Jurkat, Clone E6-1 (cell line): ENCODE measurements at regions not wholly inside any gene's neighbourhood (a gene's known extent, or its start where the extent isn't known, plus 50 kb on each side); places are given as distances from the start of the nearest gene placed in this dataset.

Source experiments
- DNase-seq: peaks from one replicate; pipeline ENCODE4 v3.0.0-alpha.2; 2011; ENCODE audit warnings: low read depth, low spot score
- H3K4me3 ChIP-seq: 2 replicates; pipeline ENCODE4 v1.5.1; 2011; ENCODE audit warnings: mild to moderate bottlenecking, low read length, control low read depth, moderate library complexity

GRCh38 chrX:14476205-14476604, 53.1 kb upstream of the GLRA2 start:
- DNase-seq = no peak
- no peak overlapping the region for H3K4me3 ChIP-seq

- no peak for DNase-seq
- H3K4me3 ChIP-seq = no peak overlapping the region
Observed at GRCh38 chrX:14449773-14450172, 79.6 kb upstream of the GLRA2 start.

GRCh38 chrX:14448406-14448805, 80.9 kb upstream of the GLRA2 start:
- no peak for DNase-seq
- no peak overlapping the region for H3K4me3 ChIP-seq

GRCh38 chrX:14440106-14440505, 89.2 kb upstream of the GLRA2 start:
- DNase-seq = no peak
- no peak overlapping the region for H3K4me3 ChIP-seq

GRCh38 chrX:14427614-14428013, 101.7 kb upstream of the GLRA2 start:
- H3K4me3 ChIP-seq = no peak overlapping the region
- DNase-seq = no peak

GRCh38 chrX:14420841-14421240, 108.5 kb upstream of the GLRA2 start:
- no peak for DNase-seq
- H3K4me3 ChIP-seq = no peak overlapping the region

GRCh38 chrX:14412686-14413085, 116.7 kb upstream of the GLRA2 start:
- DNase-seq = no peak
- no peak overlapping the region for H3K4me3 ChIP-seq

- no peak overlapping the region for H3K4me3 ChIP-seq
- DNase-seq = no peak
Observed at GRCh38 chrX:14411326-14411725, 118.0 kb upstream of the GLRA2 start.

- no peak overlapping the region for H3K4me3 ChIP-seq
- DNase-seq = no peak
Observed at GRCh38 chrX:14409341-14409740, 120.0 kb upstream of the GLRA2 start.

GRCh38 chrX:14406225-14406624, 123.1 kb upstream of the GLRA2 start:
- no peak for DNase-seq
- H3K4me3 ChIP-seq = no peak overlapping the region

GRCh38 chrX:14398725-14399124, 130.6 kb upstream of the GLRA2 start:
- DNase-seq = no peak
- no peak overlapping the region for H3K4me3 ChIP-seq

- no peak overlapping the region for H3K4me3 ChIP-seq
- no peak for DNase-seq
Observed at GRCh38 chrX:14389682-14390081, 139.7 kb upstream of the GLRA2 start.

GRCh38 chrX:14386981-14387380, 142.4 kb upstream of the GLRA2 start:
- DNase-seq = no peak
- H3K4me3 ChIP-seq = no peak overlapping the region

GRCh38 chrX:14380044-14380443, 149.3 kb upstream of the GLRA2 start:
- H3K4me3 ChIP-seq = no peak overlapping the region

GRCh38 chrX:14377427-14377826, 151.9 kb upstream of the GLRA2 start:
- H3K4me3 ChIP-seq = no peak overlapping the region
- no peak for DNase-seq

More at GRCh38 chrX:14380044-14380443, 149.3 kb upstream of the GLRA2 start:
- no peak for DNase-seq

GRCh38 chrX:14363728-14364127, 165.6 kb upstream of the GLRA2 start:
- DNase-seq = no peak

GRCh38 chrX:14362721-14363120, 166.6 kb upstream of the GLRA2 start:
- no peak for DNase-seq
- H3K4me3 ChIP-seq = no peak overlapping the region

More at GRCh38 chrX:14363728-14364127, 165.6 kb upstream of the GLRA2 start:
- no peak overlapping the region for H3K4me3 ChIP-seq

GRCh38 chrX:14361435-14361834, 167.9 kb upstream of the GLRA2 start:
- no peak overlapping the region for H3K4me3 ChIP-seq
- no peak for DNase-seq

GRCh38 chrX:14359727-14360126, 169.6 kb upstream of the GLRA2 start:
- DNase-seq = no peak
- H3K4me3 ChIP-seq = no peak overlapping the region

GRCh38 chrX:14359316-14359715, 170.0 kb upstream of the GLRA2 start:
- no peak for DNase-seq
- no peak overlapping the region for H3K4me3 ChIP-seq

GRCh38 chrX:14357314-14357713, 172.0 kb upstream of the GLRA2 start:
- DNase-seq = no peak
- H3K4me3 ChIP-seq = no peak overlapping the region

GRCh38 chrX:14356401-14356800, 172.9 kb upstream of the GLRA2 start:
- DNase-seq = no peak
- no peak overlapping the region for H3K4me3 ChIP-seq
